ENCODE measurements at regions not wholly inside any gene's neighbourhood (a gene's known extent, or its start where the extent isn't known, plus 50 kb on each side); places are given as distances from the start of the nearest gene placed in this dataset.

DNA sequence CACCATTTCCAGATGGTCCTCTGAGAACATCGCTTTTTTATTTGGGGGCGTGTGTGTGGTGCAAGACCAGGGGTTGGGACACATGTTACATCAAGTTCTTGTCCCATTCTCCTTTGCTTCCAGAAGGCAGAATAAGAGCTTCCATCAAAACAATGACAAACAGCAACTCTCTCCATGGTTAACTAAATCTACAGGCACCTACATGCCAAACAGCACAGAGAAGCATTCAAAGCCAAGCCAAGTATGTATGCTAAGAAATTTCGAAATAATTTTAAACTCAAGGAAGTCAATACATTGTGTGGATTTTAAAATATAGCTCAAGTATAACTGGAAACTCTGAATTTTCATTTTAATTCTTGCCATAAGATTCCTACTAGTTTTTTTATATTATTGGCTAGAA, 105.6 kb downstream of the SEC61B start:
- no peak for DNase-seq (ENCODE audit: low spot score)

DNA sequence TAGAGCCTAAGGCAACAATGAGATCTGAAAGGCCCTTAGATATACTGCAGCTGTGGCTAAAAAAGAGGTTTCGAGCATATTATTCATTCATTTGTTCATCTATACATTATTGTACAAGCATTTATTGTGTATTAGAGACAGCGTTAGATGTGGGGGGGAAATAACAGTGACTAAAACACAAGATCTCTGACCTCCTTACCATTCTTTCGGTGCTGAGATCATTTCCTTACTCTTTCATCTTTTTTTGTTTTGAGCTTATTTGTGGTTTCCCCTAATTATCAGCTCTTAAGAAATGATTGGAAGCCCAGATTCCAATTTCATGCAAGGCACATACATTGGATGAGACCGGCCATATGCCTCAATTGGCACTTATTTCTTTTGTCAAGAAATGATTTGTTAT, 113.2 kb downstream of the SEC61B start:
- no peak for DNase-seq (ENCODE audit: low spot score)

DNA sequence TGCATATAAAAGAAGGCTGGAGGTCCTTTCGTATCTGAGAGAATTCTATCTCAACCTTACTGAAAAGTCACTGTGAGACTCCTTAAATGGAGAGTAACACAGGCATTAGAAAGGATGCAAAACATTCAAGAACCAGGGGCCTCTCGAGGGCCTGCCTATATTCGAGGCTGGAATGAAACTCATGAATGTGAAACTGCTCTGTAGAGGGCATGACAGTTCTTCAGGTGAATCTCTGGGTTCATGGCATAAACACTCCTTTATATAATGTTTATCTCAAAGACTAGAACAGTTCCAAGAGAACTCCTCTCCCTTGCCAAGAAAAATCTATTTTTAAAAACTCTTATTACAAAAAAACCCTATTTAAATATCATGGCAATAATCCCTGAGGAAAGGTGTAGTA, 113.9 kb downstream of the SEC61B start:
- DNase-seq (ENCODE audit: low spot score) = no peak

DNA sequence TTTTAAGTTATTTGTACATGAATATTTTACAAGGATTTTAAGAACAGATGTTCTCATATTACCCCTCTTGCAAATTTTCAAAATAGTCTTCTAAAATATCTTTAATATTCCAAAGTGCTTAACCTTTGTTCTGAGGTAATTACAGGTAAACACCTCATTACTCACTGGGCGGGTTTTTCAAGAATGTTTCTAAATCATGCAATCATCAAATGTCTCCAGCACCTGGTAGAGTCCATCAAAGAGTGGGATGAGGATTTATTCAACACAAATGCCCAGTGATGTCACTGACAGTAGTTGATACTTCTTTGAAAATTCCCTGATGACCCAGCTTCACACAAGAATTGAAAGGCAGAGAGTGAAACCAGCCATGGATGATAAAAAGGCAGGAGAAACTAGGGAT, 114.4 kb downstream of the SEC61B start:
- DNase-seq (ENCODE audit: low spot score) = no peak

DNA sequence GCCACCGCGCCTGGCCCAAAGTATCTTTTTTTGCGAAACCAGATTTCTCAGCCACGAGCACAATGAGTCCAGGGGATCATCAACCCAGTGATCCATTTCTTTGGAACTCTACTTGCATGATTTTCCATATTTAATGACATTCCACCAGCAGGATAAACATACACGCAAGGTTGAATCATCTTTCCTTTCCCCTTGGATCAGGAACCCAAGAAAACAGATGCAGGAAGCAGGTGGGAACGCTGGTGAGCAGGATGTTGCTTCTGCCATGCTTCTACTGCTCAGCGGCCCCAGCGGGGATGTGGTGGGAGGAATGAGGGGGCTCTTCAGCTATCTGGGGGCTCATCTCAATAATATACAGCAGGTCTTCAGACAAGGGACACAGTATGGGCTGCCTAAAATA, 118.2 kb downstream of the SEC61B start:
- no peak for DNase-seq (ENCODE audit: low spot score)

DNA sequence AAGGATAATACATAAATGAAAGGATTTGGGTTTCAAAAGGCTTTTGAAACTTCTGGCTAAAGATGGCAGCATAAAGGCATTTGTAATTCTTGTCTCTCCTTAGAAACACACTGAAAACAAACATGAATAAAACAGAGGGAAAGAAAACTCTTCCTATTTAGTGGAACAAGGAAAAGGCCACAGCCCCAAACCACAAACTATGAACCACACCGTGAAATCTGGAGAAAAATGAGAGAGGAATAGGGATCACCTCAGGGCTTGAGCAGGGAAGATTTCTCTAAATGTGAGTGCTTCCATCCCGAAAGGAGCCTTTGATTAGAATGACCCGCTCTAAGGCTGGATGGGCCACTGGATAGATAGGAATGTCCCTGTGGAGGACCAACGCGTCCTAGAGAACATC, 119.6 kb downstream of the SEC61B start:
- DNase-seq (ENCODE audit: low spot score) = no peak

DNA sequence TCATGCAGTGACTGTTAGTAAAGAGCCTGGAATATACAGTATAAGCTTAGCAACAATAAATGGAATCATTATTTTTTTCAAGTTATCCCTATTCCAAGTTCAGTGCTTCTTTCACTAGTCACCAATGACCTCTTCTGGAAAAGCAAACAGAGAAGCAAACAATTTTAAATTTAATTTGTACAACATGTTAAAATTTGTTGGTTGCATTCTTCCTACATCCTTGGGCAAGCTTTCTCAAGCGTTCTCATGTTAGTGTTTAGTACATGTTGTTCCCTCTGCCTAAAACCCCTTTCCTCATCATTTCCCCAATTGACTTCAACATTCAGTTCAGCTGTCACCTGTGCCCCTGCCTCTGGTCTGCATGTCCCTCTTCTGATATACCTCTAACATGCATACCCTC, 123.4 kb downstream of the SEC61B start:
- DNase-seq (ENCODE audit: low spot score) = no peak

DNA sequence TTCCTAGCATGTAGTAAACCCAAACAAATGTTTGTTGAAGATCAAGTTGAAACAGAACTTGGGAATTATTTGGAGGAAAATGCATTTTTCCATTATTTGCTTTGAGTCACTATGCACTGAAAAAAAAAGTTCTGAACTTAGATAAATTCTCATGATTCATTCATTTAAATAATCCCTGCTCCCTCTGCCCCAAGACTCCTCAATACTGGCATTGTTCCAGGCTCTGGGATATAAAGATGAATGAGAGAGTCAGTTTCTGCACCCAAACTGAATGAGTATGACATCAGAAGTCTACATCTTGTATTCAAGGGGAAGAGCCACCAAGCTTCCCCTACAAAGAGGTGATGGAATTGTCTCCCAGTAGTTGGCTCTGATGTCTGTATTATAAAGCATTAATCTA, 123.9 kb downstream of the SEC61B start:
- no peak for DNase-seq (ENCODE audit: low spot score)

DNA sequence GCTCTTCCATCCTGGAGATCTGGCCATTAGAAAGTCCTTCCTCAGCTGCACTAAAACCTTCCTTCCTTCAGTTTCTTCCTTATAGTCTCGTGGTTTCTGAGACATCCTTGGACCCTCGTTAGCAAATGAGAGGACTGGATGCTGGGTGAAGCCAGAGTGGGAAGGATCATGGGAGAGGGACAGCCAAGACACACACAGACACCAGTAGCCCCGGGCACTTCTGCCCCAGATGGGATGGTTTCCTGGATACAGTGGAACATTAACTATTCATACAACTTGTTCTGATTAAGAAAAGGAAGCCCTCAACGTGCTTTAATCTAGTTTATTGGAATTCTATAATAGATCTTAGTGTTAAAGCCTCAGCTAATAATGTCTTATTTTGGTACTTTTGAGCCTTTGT, 125.5 kb downstream of the SEC61B start:
- no peak for DNase-seq (ENCODE audit: low spot score)

DNA sequence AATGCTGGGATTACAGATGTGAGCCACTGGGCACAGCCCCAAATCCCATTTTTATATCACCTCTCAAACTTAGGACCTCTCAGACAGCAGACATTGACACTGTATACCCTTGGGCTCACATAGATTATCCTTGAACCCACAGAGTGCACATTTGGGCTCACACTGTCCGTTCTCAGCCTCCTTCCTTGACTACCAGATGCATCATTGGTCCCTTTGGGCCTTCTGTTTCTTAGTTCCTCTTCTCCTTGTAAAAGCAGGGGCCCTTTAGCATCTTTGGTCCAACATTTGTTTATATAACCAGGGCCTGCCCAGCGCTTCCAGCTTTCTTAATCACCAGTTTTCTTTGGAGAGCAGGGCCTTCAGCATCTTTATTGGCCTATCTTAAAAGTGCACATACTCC, 126.2 kb downstream of the SEC61B start:
- no peak for DNase-seq (ENCODE audit: low spot score)

DNA sequence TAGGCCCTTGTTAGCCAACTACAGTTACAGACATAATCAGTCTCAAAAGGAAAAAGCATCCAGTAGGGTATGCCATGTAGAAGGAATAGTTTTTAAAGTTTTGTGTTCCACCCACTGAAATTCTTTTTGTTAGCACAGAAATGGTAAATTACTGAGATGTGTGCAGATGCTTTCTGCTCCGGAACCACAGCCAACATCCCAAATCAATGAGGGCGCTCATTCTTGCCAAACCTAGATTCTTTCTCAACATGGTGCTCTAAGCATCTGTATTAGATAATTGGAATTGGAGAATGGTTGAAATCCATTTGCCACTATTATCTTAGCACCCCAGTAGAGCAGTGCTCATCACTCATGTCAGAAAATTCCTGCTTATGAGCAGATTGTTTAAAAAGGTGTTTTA, 127.8 kb downstream of the SEC61B start:
- DNase-seq (ENCODE audit: low spot score) = no peak

DNA sequence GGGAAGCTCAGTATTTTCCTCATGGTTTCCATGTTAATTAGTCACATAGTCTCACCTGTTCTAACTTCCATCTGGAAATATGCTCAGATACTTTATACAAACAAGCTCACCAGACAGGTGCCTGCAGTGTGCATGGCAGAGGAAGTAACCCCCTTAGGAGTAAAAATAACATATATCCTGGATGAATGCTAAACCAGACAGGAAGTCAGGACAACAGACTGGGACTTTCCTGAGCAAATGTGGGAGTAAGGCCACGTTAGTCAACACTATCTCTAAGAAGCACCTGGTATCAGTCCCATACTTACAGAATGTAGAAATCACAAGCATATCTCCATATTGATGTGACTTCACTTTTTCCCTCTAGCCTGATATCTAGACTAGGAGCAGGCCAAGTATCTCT, 128.4 kb downstream of the SEC61B start:
- no peak for DNase-seq (ENCODE audit: low spot score)

DNA sequence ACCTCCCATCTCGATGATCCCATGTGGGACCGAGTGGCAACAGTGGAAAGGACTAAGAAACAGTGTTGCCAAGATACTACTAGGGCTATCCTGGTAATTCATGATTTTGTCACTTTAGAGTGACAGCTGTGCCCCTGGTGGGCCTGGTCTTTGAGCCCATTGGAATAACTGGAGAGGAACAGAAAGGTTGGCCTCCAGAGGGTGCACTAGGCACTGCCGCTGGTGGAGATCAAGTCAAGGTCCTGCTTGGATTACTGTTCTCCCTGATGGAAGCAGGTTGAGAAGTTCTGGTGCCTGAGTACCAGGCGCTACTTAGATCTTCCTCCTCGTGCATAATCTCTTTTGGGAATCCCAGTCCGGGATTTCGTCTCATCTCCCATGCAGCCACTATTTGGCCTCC, 129.6 kb downstream of the SEC61B start:
- no peak for DNase-seq (ENCODE audit: low spot score)

DNA sequence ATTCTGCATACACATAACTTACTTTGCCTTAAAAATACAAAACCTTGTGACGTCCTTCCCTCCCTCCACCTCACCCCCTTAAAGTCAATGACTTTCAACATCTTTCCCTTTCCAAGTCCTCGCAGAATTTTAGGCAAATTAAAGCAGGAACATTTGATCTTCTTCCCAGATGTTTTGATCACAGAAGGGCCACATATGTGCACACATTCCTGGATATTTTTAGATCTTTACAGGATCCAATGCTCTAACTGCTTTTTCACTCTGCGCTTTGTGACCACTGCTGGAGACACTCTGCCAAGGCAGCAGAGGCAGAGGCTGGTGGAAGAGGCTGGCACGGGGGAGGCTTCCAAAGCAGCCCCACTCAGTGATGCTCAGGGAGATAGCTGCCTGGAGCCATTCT, 130.7 kb downstream of the SEC61B start:
- no peak for DNase-seq (ENCODE audit: low spot score)

DNA sequence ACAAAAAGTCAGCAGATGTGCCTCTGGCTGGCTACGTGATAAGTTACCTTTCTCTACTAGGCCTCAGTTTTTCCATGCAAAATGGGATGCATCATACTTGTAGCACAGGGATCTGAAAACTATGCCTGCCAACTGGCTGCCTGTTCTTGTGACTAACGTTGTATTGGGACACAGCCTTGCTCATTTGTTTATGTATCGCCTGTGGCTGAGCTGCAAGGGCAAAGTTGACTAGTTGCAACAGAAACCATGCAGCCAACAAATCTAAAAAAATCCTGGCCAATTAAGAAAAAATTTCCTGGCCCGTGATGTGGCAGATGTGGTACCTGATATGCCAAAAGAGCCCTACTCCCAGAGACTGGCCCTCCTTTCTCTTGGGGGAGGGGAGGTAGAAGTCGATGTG, 131.3 kb downstream of the SEC61B start:
- DNase-seq (ENCODE audit: low spot score) = no peak

DNA sequence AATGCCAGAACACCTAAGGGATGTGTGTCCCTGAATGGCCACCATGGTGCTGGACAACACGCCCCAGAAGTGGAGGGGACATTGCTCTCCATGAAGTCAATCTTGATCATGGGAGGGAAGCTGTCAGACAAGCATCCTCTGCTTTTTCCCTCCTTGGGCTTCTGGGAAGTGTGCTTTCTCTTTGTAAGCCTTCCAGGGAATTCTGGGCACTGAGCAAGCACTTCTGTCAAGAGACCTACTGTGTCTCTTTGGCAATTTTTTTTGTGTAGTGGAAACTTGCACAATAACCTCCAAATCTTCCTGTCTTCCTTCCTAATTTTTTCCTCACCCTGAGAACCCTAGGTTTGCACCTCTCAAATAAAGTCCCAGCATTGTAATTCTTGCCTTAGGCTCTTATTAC, 132.0 kb downstream of the SEC61B start:
- no peak for DNase-seq (ENCODE audit: low spot score)

DNA sequence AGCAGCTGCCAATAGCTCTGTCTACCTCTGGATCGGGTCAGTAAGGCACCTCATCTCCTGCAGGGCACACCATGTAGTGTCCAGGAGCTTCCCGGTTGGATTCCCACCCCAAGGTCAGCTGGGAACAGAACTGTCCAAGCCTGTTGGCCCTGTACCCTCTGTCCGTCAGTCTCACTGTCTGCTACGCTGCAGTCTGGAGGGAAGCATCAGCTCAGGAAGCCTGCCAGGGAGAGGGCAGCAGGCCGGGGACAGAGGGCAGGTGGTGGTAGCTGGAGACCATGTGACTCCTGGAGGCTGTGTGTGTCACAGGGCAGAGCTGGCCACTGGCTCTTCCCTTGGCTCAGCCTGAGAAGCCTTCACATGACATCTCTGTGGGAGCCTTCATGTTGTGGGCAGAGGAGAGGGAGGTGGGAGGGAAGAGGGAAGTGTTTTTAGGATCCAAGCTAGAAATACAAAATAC, 134.5 kb downstream of the SEC61B start:
- DNase-seq (ENCODE audit: low spot score) = no peak

DNA sequence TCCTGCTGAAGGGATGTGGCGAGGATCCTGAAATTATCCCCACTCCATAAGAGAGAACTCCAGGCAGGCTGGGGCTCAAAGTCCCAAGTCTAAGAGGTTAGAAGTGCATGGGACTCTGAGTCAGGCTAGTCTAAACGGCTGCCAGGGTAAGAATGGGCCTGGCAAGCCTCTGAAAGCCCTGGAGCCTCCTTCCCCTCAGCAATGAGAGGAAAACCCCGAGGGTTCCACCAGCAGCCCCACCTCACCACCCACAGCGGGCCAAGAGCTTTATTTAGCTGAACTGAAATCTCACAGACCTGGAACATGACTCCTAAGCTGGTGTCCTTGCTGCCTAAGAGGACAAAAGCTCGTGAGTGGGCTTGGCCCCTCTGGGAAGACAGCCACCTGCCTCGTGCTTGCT, 135.5 kb downstream of the SEC61B start:
- DNase-seq (ENCODE audit: low spot score) = no peak

DNA sequence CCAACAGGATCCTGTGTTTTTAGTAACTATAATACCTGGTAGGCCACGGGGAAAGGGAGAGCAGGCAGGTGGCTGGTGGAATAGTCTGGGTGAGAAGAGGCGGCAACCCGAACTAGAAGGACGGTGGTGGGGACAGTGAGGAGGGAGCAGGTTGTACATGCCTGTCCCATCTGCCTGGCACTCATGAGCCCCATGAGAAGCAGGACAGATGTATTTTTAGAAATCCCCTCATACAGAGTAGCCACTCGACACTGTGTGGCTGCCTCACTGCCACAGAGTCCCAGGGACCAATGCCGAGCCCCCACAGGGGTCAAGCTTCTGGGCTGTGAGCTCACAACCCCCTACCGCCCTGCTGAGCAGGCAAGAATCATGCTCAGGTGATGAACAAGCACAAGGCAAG, 136.6 kb downstream of the SEC61B start:
- no peak for DNase-seq (ENCODE audit: low spot score)

DNA sequence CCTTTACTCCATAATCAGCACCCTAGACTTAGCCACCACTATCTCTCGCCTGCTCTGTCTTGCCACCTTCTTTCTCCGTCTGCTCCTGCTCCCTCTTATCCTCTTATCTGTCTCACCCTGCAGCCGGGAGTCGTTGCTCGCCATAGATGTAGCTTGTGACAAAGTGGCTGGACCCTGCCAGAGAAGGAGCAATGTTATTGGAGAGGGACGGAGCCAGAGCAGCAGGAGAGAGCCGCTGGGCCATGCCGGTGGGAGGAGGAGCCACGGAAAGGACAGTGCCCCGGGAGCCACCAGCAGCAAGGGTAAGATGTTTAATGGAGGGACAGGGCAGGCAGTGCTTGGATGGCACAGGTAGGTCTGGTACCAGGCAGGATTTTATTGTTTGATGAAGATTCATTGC, 137.3 kb downstream of the SEC61B start:
- no peak for DNase-seq (ENCODE audit: low spot score)

DNA sequence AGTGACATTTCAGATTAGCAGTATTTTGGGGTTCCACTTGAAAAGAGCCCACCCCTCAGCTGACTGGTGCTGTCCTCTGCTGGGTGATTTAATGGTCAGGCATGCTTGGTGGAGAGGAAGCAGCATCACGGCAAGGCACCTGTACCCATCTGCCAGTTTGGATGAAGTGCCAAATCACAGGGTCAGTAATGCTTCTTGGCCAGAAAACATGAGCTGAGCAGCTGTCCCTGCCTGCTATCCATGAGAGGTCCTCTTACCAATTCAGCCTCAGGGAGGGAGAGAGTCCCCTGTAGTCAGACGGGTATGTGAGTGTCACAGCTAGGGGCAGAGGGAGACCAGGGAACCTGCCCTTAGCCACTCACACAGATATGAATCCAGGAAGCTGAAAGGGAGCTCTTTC, 137.9 kb downstream of the SEC61B start:
- DNase-seq (ENCODE audit: low spot score) = no peak

DNA sequence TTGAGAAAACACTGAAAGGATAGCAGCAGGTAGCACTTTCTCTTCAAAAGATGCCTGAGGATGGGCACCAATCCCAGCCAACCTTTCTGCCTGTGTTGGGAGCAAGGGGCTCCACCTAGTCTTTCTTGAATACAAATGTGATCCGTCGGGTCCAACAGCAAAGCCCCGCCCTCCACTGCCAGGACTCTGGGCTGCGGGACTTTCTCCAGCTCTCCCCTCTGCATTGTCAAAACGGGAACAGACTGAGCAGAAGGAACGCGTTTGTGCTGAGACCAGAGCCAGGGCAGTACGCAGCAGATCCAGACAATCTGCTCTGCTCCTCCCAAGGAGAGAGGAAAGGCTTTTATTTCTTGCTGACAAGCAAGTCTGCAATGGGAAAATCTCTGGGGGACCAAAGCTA, 139.7 kb downstream of the SEC61B start:
- no peak for DNase-seq (ENCODE audit: low spot score)

DNA sequence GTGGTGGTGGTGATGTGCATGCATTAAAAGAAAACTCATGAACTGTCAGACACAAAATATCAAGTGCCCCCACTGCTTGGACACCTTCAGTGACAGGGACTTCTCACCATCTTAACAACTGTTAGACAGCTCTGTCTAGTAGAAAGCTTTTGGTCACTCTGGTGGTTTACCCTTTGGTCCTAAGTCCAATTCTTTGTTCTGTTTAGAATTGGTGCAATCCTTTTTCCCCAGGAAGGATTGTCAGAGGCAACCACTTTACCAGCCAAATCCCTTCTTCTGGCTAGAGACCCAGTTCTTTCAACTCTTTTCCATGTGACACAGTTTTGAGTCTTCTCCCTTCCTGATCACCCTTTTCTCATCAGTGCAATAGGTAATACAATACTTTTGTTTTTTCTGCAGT, 140.2 kb downstream of the SEC61B start:
- no peak for DNase-seq (ENCODE audit: low spot score)

DNA sequence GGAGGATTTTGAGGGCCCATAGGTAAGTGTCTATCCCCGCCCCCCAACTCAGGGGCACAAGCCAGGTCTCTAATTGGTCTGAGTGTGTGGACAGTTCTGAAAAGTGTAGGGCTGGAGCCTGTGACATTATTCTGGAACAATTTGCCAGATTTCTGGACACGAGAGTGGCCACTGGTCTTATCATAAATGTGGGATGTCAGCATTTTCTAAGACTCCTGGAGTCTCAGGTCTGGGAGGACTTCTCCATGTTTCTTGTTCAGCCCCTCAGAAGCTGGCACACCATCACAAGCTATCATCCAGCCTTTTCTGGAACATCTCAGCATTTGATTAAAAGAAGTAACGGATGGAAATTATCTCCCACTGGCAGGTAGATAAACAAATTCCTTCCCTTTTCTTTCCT, 141.4 kb downstream of the SEC61B start:
- DNase-seq (ENCODE audit: low spot score) = no peak

DNA sequence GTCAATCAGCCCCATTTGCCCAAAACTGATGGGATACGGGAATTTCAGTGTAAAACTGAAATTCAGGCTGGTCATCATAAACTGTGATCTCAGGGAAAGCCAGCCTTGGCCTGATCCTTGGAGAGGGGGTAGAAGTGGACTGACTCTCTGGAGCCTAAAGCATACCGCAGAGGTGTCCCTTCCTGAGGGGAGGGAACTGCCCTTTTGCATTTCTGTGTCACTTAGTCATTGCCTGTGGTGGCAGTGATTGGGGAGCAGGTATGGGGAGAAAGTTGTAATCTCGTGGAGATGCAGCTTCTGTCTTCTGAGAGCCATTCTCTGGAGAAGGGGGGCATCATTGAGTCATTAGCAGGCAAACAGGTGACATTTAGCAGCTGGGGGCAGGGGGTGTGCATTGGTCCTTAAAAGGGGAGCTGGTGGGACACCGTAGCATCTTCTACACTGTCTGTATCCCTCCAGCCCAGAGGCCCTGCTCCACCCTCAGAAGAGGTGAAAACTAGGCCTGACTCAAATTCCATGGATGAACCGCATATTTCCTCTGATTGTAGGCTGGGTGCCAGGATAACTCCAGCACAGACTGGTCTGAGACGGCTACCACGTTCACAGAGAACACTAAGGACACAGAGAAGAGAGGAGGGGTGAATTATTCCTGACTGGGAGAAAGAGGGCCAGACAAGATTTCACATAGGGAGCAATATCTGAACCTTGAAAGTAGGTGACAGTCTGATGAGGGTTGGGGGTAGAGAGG, 143.3 kb downstream of the SEC61B start:
- DNase-seq (ENCODE audit: low spot score) = no peak
